ENCODE measurements at regions not wholly inside any gene's neighbourhood (a gene's known extent, or its start where the extent isn't known, plus 50 kb on each side); places are given as distances from the start of the nearest gene placed in this dataset.
"Not testable (repeated sequence)": the region's sequence is repeated elsewhere in the genome, so short reads cannot be mapped to it uniquely, and the experiment has no call there.

- POLR2A ChIA-PET: no interaction called here
- intact Hi-C loops (cut with DNase I, micrococcal nuclease): loop anchor here (5.0 to 10.0 kb wide), 3 partner anchors 246 to 1896 kb away; no protein-coding TSS in a partner anchor
Observed at GRCh38 chr3:29181149-29181780, 99.6 kb upstream of the RBMS3 start.

GRCh38 chr3:29181872-29182271 lies 99.0 kb upstream of the RBMS3 start:
- Mint-ChIP-seq H3K27ac (no peak overlapping the region), H3K9me3 (ENCODE audit: low read depth) (peaks cover 1% of the 10 kb centered on the region), H3K27me3 (no peaks in the 10 kb centered on the region), H3K4me3 (no peak overlapping the region), H3K4me1 (peaks cover 18% of the 10 kb centered on the region), H3K36me3 (ENCODE audit: low read depth) (no peaks in the 10 kb centered on the region)
- CTCF ChIA-PET: no interaction called here
- no peak for ATAC-seq
- no peak for DNase-seq
- POLR2A ChIA-PET: no interaction called here
- intact Hi-C loops (cut with DNase I, micrococcal nuclease): loop anchor here (5.0 to 10.0 kb wide), 3 partner anchors 247 to 1895 kb away; no protein-coding TSS in a partner anchor

More at GRCh38 chr3:29181149-29181780, 99.6 kb upstream of the RBMS3 start:
- DNase-seq (no peak), ATAC-seq (no peak)
- no peaks in the 10 kb centered on the region for H3K27me3 Mint-ChIP-seq
- H3K4me1 Mint-ChIP-seq: peaks cover 15% of the 10 kb centered on the region
- no peaks in the 10 kb centered on the region for H3K36me3 Mint-ChIP-seq (ENCODE audit: low read depth)
- CTCF ChIA-PET: no interaction called here
- H3K9me3 Mint-ChIP-seq (ENCODE audit: low read depth): peaks cover 1% of the 10 kb centered on the region
- no peak overlapping the region for H3K27ac Mint-ChIP-seq
- no peak overlapping the region for H3K4me3 Mint-ChIP-seq

- H3K27ac Mint-ChIP-seq; POLR2A ChIA-PET; H3K9me3 Mint-ChIP-seq (ENCODE audit: low read depth); H3K27me3 Mint-ChIP-seq; DNase-seq; H3K4me3 Mint-ChIP-seq; ATAC-seq; H3K36me3 Mint-ChIP-seq (ENCODE audit: low read depth): not testable (repeated sequence)
- peaks cover 22% of the 10 kb centered on the region for H3K4me1 Mint-ChIP-seq
- CTCF ChIA-PET: interaction anchor here (0.6 kb wide), 1 partner anchor 8 kb away, joined by 3 read pairs; no protein-coding TSS in a partner anchor
- intact Hi-C loops (cut with DNase I, micrococcal nuclease): loop anchor here (1.0 to 10.0 kb wide), 5 partner anchors 157 to 1894 kb away; no protein-coding TSS in a partner anchor
Observed at GRCh38 chr3:29182828-29183227, 98.0 kb upstream of the RBMS3 start.

GRCh38 chr3:29183346-29184087 lies 97.4 kb upstream of the RBMS3 start:
- peaks cover 22% of the 10 kb centered on the region for H3K4me1 Mint-ChIP-seq
- peak overlapping the region; percentile 73 for H3K27ac Mint-ChIP-seq

GRCh38 chr3:29185706-29186105 lies 95.2 kb upstream of the RBMS3 start:
- H3K4me1 Mint-ChIP-seq: peaks cover 22% of the 10 kb centered on the region
- CTCF ChIA-PET: interaction anchor here (1.1 kb wide), 1 partner anchor 16 kb away, joined by 3 read pairs; no protein-coding TSS in a partner anchor
- H3K36me3 Mint-ChIP-seq (ENCODE audit: low read depth): no peaks in the 10 kb centered on the region
- POLR2A ChIA-PET: no interaction called here
- H3K27ac Mint-ChIP-seq: no peak overlapping the region
- intact Hi-C loops (cut with DNase I, micrococcal nuclease): loop anchor here (2.0 to 10.0 kb wide), 2 partner anchors 95 to 251 kb away; partner anchors contain the start of gene RBMS3 (in 1 of the 2)
- H3K9me3 Mint-ChIP-seq (ENCODE audit: low read depth): peaks cover 1% of the 10 kb centered on the region
- DNase-seq: no peak
- no peak overlapping the region for H3K4me3 Mint-ChIP-seq
- no peak for ATAC-seq
- H3K27me3 Mint-ChIP-seq: no peaks in the 10 kb centered on the region

More at GRCh38 chr3:29183346-29184087, 97.4 kb upstream of the RBMS3 start:
- intact Hi-C loops (cut with DNase I, micrococcal nuclease): loop anchor here (1.0 to 10.0 kb wide), 6 partner anchors 97 to 1894 kb away; partner anchors contain the start of gene RBMS3 (in 1 of the 2)
- no peak overlapping the region for H3K4me3 Mint-ChIP-seq
- DNase-seq (peak; percentile 55), ATAC-seq (peak; percentile 67)
- CTCF ChIA-PET: interaction anchor here (0.6 kb wide), 1 partner anchor 9 kb away, joined by 3 read pairs; no protein-coding TSS in a partner anchor
- H3K9me3 Mint-ChIP-seq (ENCODE audit: low read depth): peaks cover 1% of the 10 kb centered on the region
- H3K36me3 Mint-ChIP-seq (ENCODE audit: low read depth): no peaks in the 10 kb centered on the region
- no peaks in the 10 kb centered on the region for H3K27me3 Mint-ChIP-seq
- POLR2A ChIA-PET: no interaction called here

- ATAC-seq (no peak), DNase-seq (no peak)
- no peak overlapping the region for H3K27ac Mint-ChIP-seq
- peaks cover 1% of the 10 kb centered on the region for H3K9me3 Mint-ChIP-seq (ENCODE audit: low read depth)
- H3K36me3 Mint-ChIP-seq (ENCODE audit: low read depth): no peaks in the 10 kb centered on the region
- peaks cover 22% of the 10 kb centered on the region for H3K4me1 Mint-ChIP-seq
- POLR2A ChIA-PET: interaction anchor here (0.7 kb wide), 1 partner anchor 329 kb away, joined by 4 read pairs; no protein-coding TSS in a partner anchor
- no peak overlapping the region for H3K4me3 Mint-ChIP-seq
- CTCF ChIA-PET: no interaction called here
- no peaks in the 10 kb centered on the region for H3K27me3 Mint-ChIP-seq
- intact Hi-C loops (cut with DNase I, micrococcal nuclease): loop anchor here in 1 of 2 experiments (10.0 kb wide), 1 partner anchor 251 kb away; no protein-coding TSS in a partner anchor
Observed at GRCh38 chr3:29186131-29186599, 94.7 kb upstream of the RBMS3 start.

- intact Hi-C loops (cut with DNase I, micrococcal nuclease): loop anchor here in 1 of 2 experiments (10.0 kb wide), 1 partner anchor 252 kb away; no protein-coding TSS in a partner anchor
- ATAC-seq: peak; percentile 43
- no peak for DNase-seq
- no peaks in the 10 kb centered on the region for H3K36me3 Mint-ChIP-seq (ENCODE audit: low read depth)
- no peak overlapping the region for H3K4me3 Mint-ChIP-seq
- H3K27me3 Mint-ChIP-seq: no peaks in the 10 kb centered on the region
- ChIA-PET CTCF (no interaction called here), POLR2A (interaction anchor here (0.7 kb wide), 1 partner anchor 328 kb away, joined by 4 read pairs; no protein-coding TSS in a partner anchor)
- no peaks in the 10 kb centered on the region for H3K9me3 Mint-ChIP-seq (ENCODE audit: low read depth)
- peak overlapping the region; percentile 64 for H3K27ac Mint-ChIP-seq
- peaks cover 22% of the 10 kb centered on the region for H3K4me1 Mint-ChIP-seq
Observed at GRCh38 chr3:29186982-29187725, 93.7 kb upstream of the RBMS3 start.

GRCh38 chr3:29189328-29189727 lies 91.5 kb upstream of the RBMS3 start:
- Mint-ChIP-seq H3K36me3 (ENCODE audit: low read depth) (no peaks in the 10 kb centered on the region), H3K27me3 (no peaks in the 10 kb centered on the region), H3K9me3 (ENCODE audit: low read depth) (peaks cover 4% of the 10 kb centered on the region)

GRCh38 chr3:29194139-29194538 lies 86.7 kb upstream of the RBMS3 start:
- no peaks in the 10 kb centered on the region for H3K4me1 Mint-ChIP-seq
- DNase-seq (no peak), ATAC-seq (no peak)
- no peak overlapping the region for H3K27ac Mint-ChIP-seq
- no peaks in the 10 kb centered on the region for H3K36me3 Mint-ChIP-seq (ENCODE audit: low read depth)
- peaks cover 6% of the 10 kb centered on the region for H3K9me3 Mint-ChIP-seq (ENCODE audit: low read depth)
- CTCF ChIA-PET: interaction anchor here (0.6 kb wide), 1 partner anchor 251 kb away, joined by 3 read pairs; no protein-coding TSS in a partner anchor
- intact Hi-C loops (cut with DNase I, micrococcal nuclease): no loop called here
- POLR2A ChIA-PET: no interaction called here
- H3K4me3 Mint-ChIP-seq: no peak overlapping the region
- no peaks in the 10 kb centered on the region for H3K27me3 Mint-ChIP-seq

More at GRCh38 chr3:29189328-29189727, 91.5 kb upstream of the RBMS3 start:
- H3K27ac Mint-ChIP-seq: no peak overlapping the region
- peaks cover 13% of the 10 kb centered on the region for H3K4me1 Mint-ChIP-seq
- H3K4me3 Mint-ChIP-seq: no peak overlapping the region
- intact Hi-C loops (cut with DNase I, micrococcal nuclease): loop anchor here in 1 of 2 experiments (10.0 kb wide), 1 partner anchor 255 kb away; no protein-coding TSS in a partner anchor
- ChIA-PET CTCF (no interaction called here), POLR2A (no interaction called here)
- ATAC-seq (no peak), DNase-seq (no peak)

- H3K27me3 Mint-ChIP-seq: no peaks in the 10 kb centered on the region
- no peaks in the 10 kb centered on the region for H3K36me3 Mint-ChIP-seq (ENCODE audit: low read depth)
- H3K4me1 Mint-ChIP-seq: no peaks in the 10 kb centered on the region
- ATAC-seq (no peak), DNase-seq (no peak)
- peaks cover 6% of the 10 kb centered on the region for H3K9me3 Mint-ChIP-seq (ENCODE audit: low read depth)
- ChIA-PET POLR2A (no interaction called here), CTCF (interaction anchor here (1.3 kb wide), 1 partner anchor 282 kb away, joined by 4 read pairs; no protein-coding TSS in a partner anchor)
- no peak overlapping the region for H3K4me3 Mint-ChIP-seq
- intact Hi-C loops (cut with DNase I, micrococcal nuclease): no loop called here
- no peak overlapping the region for H3K27ac Mint-ChIP-seq
Observed at GRCh38 chr3:29195056-29195455, 85.8 kb upstream of the RBMS3 start.

- H3K4me1 Mint-ChIP-seq: no peaks in the 10 kb centered on the region
- CTCF ChIA-PET: no interaction called here
- no peak overlapping the region for H3K27ac Mint-ChIP-seq
Observed at GRCh38 chr3:29201604-29202003, 79.3 kb upstream of the RBMS3 start.

More at GRCh38 chr3:29201604-29202003, 79.3 kb upstream of the RBMS3 start:
- intact Hi-C loops (cut with DNase I, micrococcal nuclease): no loop called here
- Mint-ChIP-seq H3K36me3 (ENCODE audit: low read depth) (no peaks in the 10 kb centered on the region), H3K9me3 (ENCODE audit: low read depth) (no peaks in the 10 kb centered on the region), H3K4me3 (no peak overlapping the region), H3K27me3 (no peaks in the 10 kb centered on the region)
- ATAC-seq (no peak), DNase-seq (no peak)
- POLR2A ChIA-PET: no interaction called here
